ENCODE measurements at regions not wholly inside any gene's neighbourhood (a gene's known extent, or its start where the extent isn't known, plus 50 kb on each side); places are given as distances from the start of the nearest gene placed in this dataset.

DNA sequence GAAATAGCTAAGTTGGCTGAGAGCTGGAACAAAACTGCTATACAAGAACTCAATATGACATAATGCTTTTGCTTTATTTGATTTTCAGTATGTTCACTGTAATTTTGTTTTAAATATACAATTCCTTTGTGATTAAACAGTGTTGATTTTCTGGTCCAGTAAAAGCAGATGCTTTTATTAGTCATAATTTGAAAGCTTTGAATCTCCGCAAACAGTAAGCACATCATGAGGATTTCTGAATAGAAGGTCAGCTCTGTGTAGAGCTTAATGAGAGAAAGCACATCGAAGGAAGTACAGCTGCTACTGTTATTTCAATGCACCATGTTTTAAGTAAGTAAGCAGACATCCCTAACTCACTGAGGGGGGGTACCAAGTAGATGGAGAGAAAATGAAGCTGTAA, 701.3 kb upstream of the ACO1 start:
- TF ChIP-seq GATA1 (IDR thresholded peaks at IDR 0.05; ENCODE audit: low read depth, low read length), result no peak
- TF ChIP-seq POLR2A (IDR thresholded peaks at IDR 0.05; ENCODE audit: low read length), result no peak

Data from erythroblast (primary cell).